HUES64 (cell line): ENCODE measurements at regions not wholly inside any gene's neighbourhood (a gene's known extent, or its start where the extent isn't known, plus 50 kb on each side); places are given as distances from the start of the nearest gene placed in this dataset.
"Not testable (repeated sequence)": the region's sequence is repeated elsewhere in the genome, so short reads cannot be mapped to it uniquely, and the experiment has no call there.

Experiments used
- H3K27ac ChIP-seq: 2 replicates; pipeline ENCODE4 v1.7.0; 2013; ENCODE audit warnings: low read depth, low read length, inconsistent platforms
- H3K27me3 ChIP-seq: 2 replicates; pipeline ENCODE4 v1.6.1; 2013; ENCODE audit warnings: mild to moderate bottlenecking, low read length; ENCODE audit not compliant: insufficient read depth
- H3K36me3 ChIP-seq: 2 replicates; pipeline ENCODE4 v1.6.1; 2013; ENCODE audit warnings: mild to moderate bottlenecking, low read length; ENCODE audit not compliant: insufficient read depth
- H3K4me1 ChIP-seq: 2 replicates; pipeline ENCODE4 v1.6.1; 2013; ENCODE audit warnings: mild to moderate bottlenecking, low read length, moderate library complexity; ENCODE audit not compliant: insufficient read depth
- H3K4me3 ChIP-seq: 2 replicates; pipeline ENCODE4 v1.5.1; 2013; ENCODE audit warnings: mild to moderate bottlenecking, low read length, moderate library complexity
- H3K9ac ChIP-seq: 2 replicates; pipeline ENCODE4 v1.6.1; 2013; ENCODE audit warnings: mild to moderate bottlenecking, low read depth, low read length
- H3K9me3 ChIP-seq: 2 replicates; pipeline ENCODE4 v1.6.1; 2013; ENCODE audit warnings: low read depth, low read length; ENCODE audit not compliant: insufficient read depth
- WGBS: fragments of 150-250, 120-280 bp; methylation state at CpG from one replicate; pipeline ENCODE4 v1.1.7; 2013; ENCODE audit warnings: missing lambda C conversion rate; 5-methylcytosine and 5-hydroxymethylcytosine counted together

DNA sequence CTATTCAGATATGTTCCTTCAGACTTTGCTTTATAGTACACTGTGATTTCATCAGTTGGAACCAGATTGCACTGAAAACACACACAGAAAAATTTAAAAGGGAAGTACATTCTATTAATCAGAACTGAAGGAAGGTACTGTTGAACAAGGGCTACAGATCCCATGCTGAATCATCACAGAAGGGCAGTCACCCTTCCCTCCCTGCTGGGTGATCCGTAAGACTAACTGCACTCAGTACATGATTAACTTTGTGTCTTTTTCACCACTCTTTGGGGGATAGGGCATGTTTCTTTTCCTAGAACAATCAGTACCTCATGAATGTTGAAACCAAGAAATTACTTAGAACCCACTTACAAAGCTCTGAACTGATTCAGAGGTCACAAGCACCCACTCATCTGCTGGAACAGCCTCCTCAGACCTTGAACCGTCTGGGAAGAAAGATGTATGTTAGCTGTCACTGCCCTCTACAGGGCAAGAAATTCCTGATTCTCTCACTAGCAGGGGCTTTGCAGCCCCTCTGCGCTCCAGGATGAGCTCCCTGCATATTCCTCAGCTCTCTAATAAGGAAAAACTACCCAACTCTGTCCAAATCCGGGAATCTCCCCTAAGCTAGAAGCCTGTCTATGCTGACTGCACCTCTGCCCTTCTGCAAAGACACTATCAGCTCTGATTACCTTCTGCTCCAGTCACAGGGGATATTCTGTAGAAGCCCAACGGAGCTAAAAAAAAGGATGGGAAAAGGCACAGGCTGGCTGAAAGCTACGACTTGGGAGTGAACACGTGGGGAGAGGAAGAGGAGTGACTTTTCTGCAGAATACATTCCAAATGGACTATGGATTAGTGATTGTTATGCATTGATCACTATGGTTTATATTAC, 51.0 kb downstream of the IARS1 start:
- no peaks in the 10 kb centered on the region for H3K9me3 ChIP-seq
- 73% methylated on average over 7 of the region's 7 CpGs for WGBS
- no peak overlapping the region for H3K9ac ChIP-seq
- no peaks in the 10 kb centered on the region for H3K4me1 ChIP-seq
- H3K27ac ChIP-seq: no peak overlapping the region
- H3K27me3 ChIP-seq: no peaks in the 10 kb centered on the region
- peaks cover 100% of the 10 kb centered on the region for H3K36me3 ChIP-seq
- no peak overlapping the region for H3K4me3 ChIP-seq

- peaks cover 98% of the 10 kb centered on the region for H3K36me3 ChIP-seq
These were observed 56.6 kb downstream of the IARS1 start for GRCh38 chr9:92236915-92237314.

GRCh38 chr9:92236465-92236864, 57.0 kb downstream of the IARS1 start:
- Histone ChIP-seq H3K4me3 (no peak overlapping the region), H3K4me1 (no peaks in the 10 kb centered on the region), H3K36me3 (peaks cover 98% of the 10 kb centered on the region), H3K27ac (no peak overlapping the region), H3K27me3 (no peaks in the 10 kb centered on the region), H3K9me3 (no peaks in the 10 kb centered on the region), H3K9ac (no peak overlapping the region)
- 95% methylated on average over 4 of the region's 4 CpGs for WGBS

More at GRCh38 chr9:92236915-92237314, 56.6 kb downstream of the IARS1 start:
- H3K4me3 ChIP-seq: no peak overlapping the region
- H3K4me1 ChIP-seq: no peaks in the 10 kb centered on the region
- no peak overlapping the region for H3K27ac ChIP-seq
- no peaks in the 10 kb centered on the region for H3K27me3 ChIP-seq
- H3K9ac ChIP-seq: no peak overlapping the region
- 98% methylated on average over 3 of the region's 3 CpGs for WGBS
- H3K9me3 ChIP-seq: no peaks in the 10 kb centered on the region

- WGBS: 97% methylated on average over 5 of the region's 5 CpGs
- H3K4me3 ChIP-seq: no peak overlapping the region
- H3K36me3 ChIP-seq: peaks cover 97% of the 10 kb centered on the region
These were observed 59.0 kb downstream of the IARS1 start for GRCh38 chr9:92234514-92234913.

GRCh38 chr9:92232190-92232589, 61.3 kb downstream of the IARS1 start:
- Histone ChIP-seq H3K9me3 (peaks cover 14% of the 10 kb centered on the region), H3K4me1 (no peaks in the 10 kb centered on the region), H3K36me3 (peaks cover 90% of the 10 kb centered on the region), H3K27me3 (no peaks in the 10 kb centered on the region), H3K9ac (no peak overlapping the region), H3K27ac (no peak overlapping the region), H3K4me3 (no peak overlapping the region)
- WGBS: 91% methylated on average over 1 of the region's 1 CpG

More at GRCh38 chr9:92234514-92234913, 59.0 kb downstream of the IARS1 start:
- H3K9ac ChIP-seq: no peak overlapping the region
- no peaks in the 10 kb centered on the region for H3K4me1 ChIP-seq
- H3K9me3 ChIP-seq: no peaks in the 10 kb centered on the region
- no peaks in the 10 kb centered on the region for H3K27me3 ChIP-seq
- H3K27ac ChIP-seq: no peak overlapping the region

DNA sequence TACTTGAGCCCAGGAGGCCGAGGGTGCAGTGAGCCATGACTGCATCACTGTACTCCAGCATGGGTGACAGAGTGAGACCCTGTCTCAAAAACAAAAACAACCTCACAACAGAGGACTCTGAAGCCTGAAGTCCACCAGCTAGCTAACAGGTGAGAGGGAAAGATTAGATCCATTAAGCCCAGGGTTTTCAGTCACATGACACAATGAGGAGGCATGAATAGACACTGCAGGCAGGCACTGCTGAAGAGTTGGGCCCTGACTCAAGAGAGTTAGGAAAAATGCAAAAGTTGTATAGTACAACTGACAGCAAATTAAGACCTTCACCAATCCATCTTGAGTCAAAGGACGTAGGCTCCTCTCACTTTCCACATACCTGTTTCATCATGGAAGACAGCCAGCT, 64.9 kb downstream of the IARS1 start:
- H3K4me1 ChIP-seq: no peaks in the 10 kb centered on the region

GRCh38 chr9:92224177-92224576, 69.3 kb downstream of the IARS1 start:
- H3K9me3 ChIP-seq: peaks cover 12% of the 10 kb centered on the region

More for the DNA sequence above, 64.9 kb downstream of the IARS1 start:
- WGBS: 97% methylated on average over 2 of the region's 2 CpGs
- Histone ChIP-seq H3K36me3 (peaks cover 87% of the 10 kb centered on the region), H3K9me3 (peaks cover 14% of the 10 kb centered on the region), H3K27me3 (no peaks in the 10 kb centered on the region), H3K27ac (no peak overlapping the region), H3K9ac (no peak overlapping the region), H3K4me3 (no peak overlapping the region)

GRCh38 chr9:92223758-92224157, 69.7 kb downstream of the IARS1 start:
- Histone ChIP-seq H3K4me1 (no peaks in the 10 kb centered on the region), H3K36me3 (peaks cover 72% of the 10 kb centered on the region), H3K27ac (no peak overlapping the region), H3K9me3 (peaks cover 9% of the 10 kb centered on the region), H3K4me3 (no peak overlapping the region), H3K9ac (no peak overlapping the region), H3K27me3 (no peaks in the 10 kb centered on the region)
- 92% methylated on average over 2 of the region's 2 CpGs for WGBS

More at GRCh38 chr9:92224177-92224576, 69.3 kb downstream of the IARS1 start:
- H3K27me3 ChIP-seq: no peaks in the 10 kb centered on the region
- H3K36me3 ChIP-seq: peaks cover 77% of the 10 kb centered on the region
- no peaks in the 10 kb centered on the region for H3K4me1 ChIP-seq
- H3K9ac ChIP-seq: no peak overlapping the region
- no peak overlapping the region for H3K4me3 ChIP-seq
- 97% methylated on average over 4 of the region's 4 CpGs for WGBS
- H3K27ac ChIP-seq: no peak overlapping the region

GRCh38 chr9:92208693-92209524, 84.6 kb downstream of the IARS1 start:
- Histone ChIP-seq H3K27ac (no peak overlapping the region), H3K36me3 (peaks cover 66% of the 10 kb centered on the region), H3K4me1 (no peaks in the 10 kb centered on the region), H3K4me3 (no peak overlapping the region), H3K9me3 (no peaks in the 10 kb centered on the region), H3K27me3 (no peaks in the 10 kb centered on the region), H3K9ac (no peak overlapping the region)
- 96% methylated on average over 6 of the region's 7 CpGs for WGBS

DNA sequence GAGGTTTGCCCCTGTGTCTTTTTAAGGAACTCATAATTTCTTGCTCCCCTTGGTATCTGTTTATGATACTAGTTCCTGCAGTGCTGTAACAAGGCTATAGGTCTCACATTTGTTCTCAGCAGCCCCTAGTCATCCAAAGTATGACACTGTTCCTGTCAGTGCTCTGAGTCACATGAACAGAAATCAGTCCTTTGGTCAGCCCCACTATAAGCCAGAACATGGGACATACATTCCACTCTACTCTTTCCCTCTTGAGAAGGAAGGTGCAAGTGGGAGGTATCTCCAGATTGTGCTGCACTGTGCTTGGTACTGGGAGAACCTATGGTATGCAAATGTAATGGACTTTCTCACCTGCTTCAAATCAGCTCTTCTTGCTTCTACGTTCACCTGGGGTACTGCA, 87.0 kb downstream of the IARS1 start:
- 87% methylated on average over 1 of the region's 1 CpG for WGBS
- H3K27me3 ChIP-seq: no peaks in the 10 kb centered on the region
- H3K4me3 ChIP-seq: no peak overlapping the region
- H3K9me3 ChIP-seq: no peaks in the 10 kb centered on the region
- H3K27ac ChIP-seq: no peak overlapping the region
- H3K9ac ChIP-seq: no peak overlapping the region
- H3K4me1 ChIP-seq: no peaks in the 10 kb centered on the region
- H3K36me3 ChIP-seq: peaks cover 42% of the 10 kb centered on the region

DNA sequence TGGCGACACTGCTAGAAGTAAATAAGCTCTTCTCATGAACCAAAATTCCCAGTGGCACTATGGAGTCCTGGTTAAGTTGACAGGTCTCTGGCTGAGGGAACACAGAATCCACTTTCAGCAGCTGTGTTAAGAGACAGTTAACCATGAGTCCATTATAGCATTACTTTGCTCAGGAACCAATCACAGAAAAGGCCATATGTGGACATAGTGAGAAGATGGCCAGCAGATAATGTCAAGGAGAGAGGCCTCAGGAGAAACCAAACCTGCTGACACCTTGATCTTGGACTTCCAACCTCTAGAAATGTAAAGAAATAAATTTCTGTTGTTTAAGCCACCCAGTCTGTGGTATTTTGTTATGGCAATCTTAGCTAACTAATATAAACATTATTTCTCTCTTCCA, 88.7 kb upstream of the SPTLC1 start:
- not testable (repeated sequence) for H3K4me1 ChIP-seq, H3K9ac ChIP-seq, H3K4me3 ChIP-seq, H3K27ac ChIP-seq, H3K9me3 ChIP-seq, H3K27me3 ChIP-seq
- peaks cover 16% of the 10 kb centered on the region for H3K36me3 ChIP-seq
- WGBS: 100% methylated on average over 1 of the region's 1 CpG
